HCT116 (cell line): ENCODE measurements at regions not wholly inside any gene's neighbourhood (a gene's known extent, or its start where the extent isn't known, plus 50 kb on each side); places are given as distances from the start of the nearest gene placed in this dataset.

Experiments
- ATAC-seq: fragments of 200-7000 bp; cut with Tn5 transposase; 2 replicates; pipeline ENCODE4 v1.9.1; 2020; ENCODE audit warnings: mild to moderate bottlenecking, moderate library complexity
- BruUV-seq: library from RNA; stranded (reverse); fragments of 400-500 nt; replicated peaks from 2 replicates; lab custom pipeline; 2021; lab: Mats Ljungman, UMichigan
- CTCF ChIA-PET: fragments of 300-600 bp; sonication (Branson Sonifier 250); formaldehyde crosslinking; loops from one replicate; lab custom pipeline; 2021; ENCODE audit warnings: antibody characterized with exemption; lab: Charles Lee
- POLR2A ChIA-PET: fragments of 300-600, 350-600 bp; sonication (Branson Sonifier 250); formaldehyde crosslinking; loops from one replicate; lab custom pipeline; 2021; ENCODE audit warnings: antibody characterized with exemption; lab: Charles Lee
- RAD21 ChIA-PET, 2 experiments: fragments of 300-600 bp; sonication (Branson Sonifier 250); formaldehyde crosslinking; loops; one replicate each; lab custom pipeline; 2023; ENCODE audit warnings: low total read pairs in 2 of 2; ENCODE audit not compliant: uncharacterized antibody in 2 of 2, unreplicated experiment in 2 of 2, low non-redundant PET in 1 of 2; lab: Charles Lee
- DNase-seq: peaks from one replicate; pipeline ENCODE4 v3.0.0-alpha.2; 2010; ENCODE audit warnings: low read depth, low spot score
- H2AFZ ChIP-seq: fragments of 200-600 bp; shearing (Covaris generic), sonication (generic); 2 replicates; pipeline ENCODE4 v1.6.1; 2017; ENCODE audit warnings: low read depth, mixed run types, mixed read lengths, antibody characterized with exemption, low read length; ENCODE audit not compliant: poor library complexity, severe bottlenecking
- H3K27ac ChIP-seq: 2 replicates; pipeline ENCODE4 v1.5.1; 2012; ENCODE audit warnings: low read depth, low read length
- H3K27me3 ChIP-seq: fragments of 200-600 bp; sonication (generic); 2 replicates; pipeline ENCODE4 v1.6.1; 2016; ENCODE audit warnings: mixed run types, low read length, mixed read lengths; ENCODE audit not compliant: insufficient read depth
- H3K36me3 ChIP-seq, 2 experiments: fragments of 200-500 bp in 1 of 2; fragments of 200-600 bp in 1 of 2; sonication (Bioruptor generic) in 1 of 2; sonication (generic) in 1 of 2; 2 replicates each; pipeline versions ENCODE4 v1.5.1 to v1.6.1; 2014 to 2016; ENCODE audit warnings: low read length in 2 of 2, inconsistent platforms in 1 of 2, mixed read lengths in 1 of 2, mixed run types in 1 of 2; ENCODE audit not compliant: insufficient read depth in 2 of 2, control insufficient read depth in 1 of 2
- H3K4me1 ChIP-seq, 2 experiments: fragments of 200-600 bp in 1 of 2; sonication (generic) in 1 of 2; 2 replicates each; pipeline versions ENCODE4 v1.5.1 to v1.6.1; 2012 to 2017; ENCODE audit warnings: low read length in 2 of 2, inconsistent platforms in 1 of 2, mild to moderate bottlenecking in 1 of 2, mixed read lengths in 1 of 2, mixed run types in 1 of 2, moderate library complexity in 1 of 2; ENCODE audit not compliant: insufficient read depth in 2 of 2, control insufficient read depth in 1 of 2
- H3K4me2 ChIP-seq: fragments of 200-600 bp; sonication (generic); 2 replicates; pipeline ENCODE4 v1.6.1; 2017; ENCODE audit warnings: mixed run types, low read length, mixed read lengths
- H3K4me3 ChIP-seq, 2 experiments: fragments of 200-600 bp in 1 of 2; sonication (generic) in 1 of 2; replicated peaks in 1 of 2; 2 replicates each; pipeline ENCODE4 v1.5.1; 2011 to 2016; ENCODE audit warnings: low read length in 2 of 2, control low read depth in 1 of 2, low read depth in 1 of 2, mild to moderate bottlenecking in 1 of 2, mixed read lengths in 1 of 2, mixed run types in 1 of 2
- H3K79me2 ChIP-seq: fragments of 200-600 bp; sonication (generic); 2 replicates; pipeline ENCODE4 v1.6.1; 2017; ENCODE audit warnings: mild to moderate bottlenecking, mixed run types, low read length, moderate library complexity, mixed read lengths; ENCODE audit not compliant: insufficient read depth
- H3K9ac ChIP-seq: fragments of 200-600 bp; sonication (generic); 2 replicates; pipeline ENCODE4 v1.6.1; 2016; ENCODE audit warnings: low read length, mixed read lengths
- H3K9me2 ChIP-seq: fragments of 200-600 bp; sonication (generic), shearing (Covaris generic); 2 replicates; pipeline ENCODE4 v1.6.1; 2017; ENCODE audit warnings: mixed run types, mild to moderate bottlenecking, moderate library complexity; ENCODE audit not compliant: insufficient read depth
- H3K9me3 ChIP-seq, 2 experiments: fragments of 200-500 bp in 1 of 2; fragments of 200-600 bp in 1 of 2; sonication (Bioruptor generic) in 1 of 2; sonication (generic) in 1 of 2; 2 replicates each; pipeline ENCODE4 v1.6.1; 2014 to 2017; ENCODE audit warnings: low read length in 2 of 2, mixed read lengths in 2 of 2, inconsistent platforms in 1 of 2, low read depth in 1 of 2, mild to moderate bottlenecking in 1 of 2, mixed run types in 1 of 2, moderate library complexity in 1 of 2; ENCODE audit not compliant: control insufficient read depth in 1 of 2, insufficient read depth in 1 of 2
- H4K20me1 ChIP-seq: fragments of 200-600 bp; sonication (generic), shearing (Covaris generic); 2 replicates; pipeline ENCODE4 v1.6.1; 2017; ENCODE audit warnings: mixed run types, mild to moderate bottlenecking, moderate library complexity; ENCODE audit not compliant: insufficient read depth
- ATF3 ChIP-seq: IDR thresholded peaks from 2 replicates; pipeline ENCODE4 v1.6.1; 2012
- CBX3 ChIP-seq: IDR thresholded peaks from 2 replicates; pipeline ENCODE4 v1.6.1; 2012; ENCODE audit warnings: low read depth
- CEBPB ChIP-seq: IDR thresholded peaks from 2 replicates; pipeline ENCODE4 v1.6.1; 2012; ENCODE audit warnings: low read depth
- ELF1 ChIP-seq: IDR thresholded peaks from 2 replicates; pipeline ENCODE4 v1.6.1; 2012; ENCODE audit warnings: low read depth, borderline replicate concordance
- EZH2phosphoT487 ChIP-seq: fragments of 200-600 bp; IDR thresholded peaks from 2 replicates; pipeline ENCODE4 v1.6.1; 2018; ENCODE audit warnings: antibody characterized with exemption, borderline replicate concordance
- POLR2AphosphoS5 ChIP-seq: IDR thresholded peaks from 2 replicates; pipeline ENCODE4 v1.6.1; 2011; ENCODE audit warnings: mild to moderate bottlenecking, low read depth, low read length, moderate library complexity
- intact Hi-C: fragments of 100-400 bp; cut with micrococcal nuclease; formaldehyde crosslinking; loops from 2 replicates; pipeline ENCODE4 v1.10.0; 2022
- TF ChIP-seq, protein P1 (sequence below): IDR thresholded peaks from 2 replicates; pipeline ENCODE4 v1.6.1; 2012; ENCODE audit warnings: low read depth
- TF ChIP-seq, protein P2 (sequence below), 3 experiments: fragments of 200-600 bp in 1 of 3; sonication (generic) in 1 of 3; IDR thresholded peaks in 2 of 3; conservative IDR thresholded peaks in 1 of 3; 2 replicates each; pipeline ENCODE4 v1.5.1; 2012 to 2017; ENCODE audit warnings: low read depth in 2 of 3, low read length in 2 of 3, antibody characterized with exemption in 1 of 3, borderline replicate concordance in 1 of 3, control low read depth in 1 of 3, mild to moderate bottlenecking in 1 of 3, mixed read lengths in 1 of 3, mixed run types in 1 of 3, moderate library complexity in 1 of 3; ENCODE audit not compliant: insufficient read depth in 1 of 3

DNA sequence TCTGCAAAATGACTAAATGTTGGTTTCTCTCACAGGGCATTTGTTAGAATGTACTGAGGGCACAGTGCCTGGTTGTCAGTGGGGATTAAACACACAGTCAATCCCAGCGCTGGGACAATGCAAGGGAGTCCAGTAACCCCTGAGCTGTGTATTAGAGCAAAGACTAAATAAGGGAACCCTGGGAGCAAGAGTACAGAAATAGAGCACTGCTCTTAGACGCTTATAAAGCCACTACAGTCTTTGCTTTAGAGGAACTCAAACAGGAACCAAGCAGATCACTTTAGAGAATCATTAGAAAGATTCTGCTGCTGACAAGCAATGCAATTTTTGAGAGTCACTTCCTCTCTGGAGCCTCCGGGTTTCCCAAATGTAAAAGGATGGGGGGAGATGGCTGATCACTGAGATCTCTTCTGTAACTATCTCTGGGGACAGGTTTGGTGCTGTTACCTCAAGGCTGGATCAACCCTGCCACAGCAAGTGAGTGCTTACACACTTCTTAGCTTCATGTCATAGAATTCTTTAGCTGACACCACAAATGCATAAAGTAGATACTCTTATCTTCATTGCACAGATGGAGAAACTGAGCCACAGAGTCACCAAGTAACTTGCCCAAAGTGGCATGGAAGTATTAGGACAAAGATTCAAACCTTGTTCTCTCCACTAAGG is 137.8 kb upstream of the CPEB2 start:
- ATAC-seq, result no peak
- Histone ChIP-seq H3K4me2 (no peak overlapping the region), H2AFZ (no peak overlapping the region), H3K27me3 (no peaks in the 10 kb centered on the region), H3K27ac (no peak overlapping the region), H3K9me3 (no peaks in the 10 kb centered on the region), H3K79me2 (no peaks in the 10 kb centered on the region), H3K9ac (no peak overlapping the region), H3K36me3 (no peaks in the 10 kb centered on the region), H3K4me1 (no peaks in the 10 kb centered on the region), H4K20me1 (no peaks in the 10 kb centered on the region), H3K9me2 (no peaks in the 10 kb centered on the region), H3K4me3 (no peak overlapping the region)
- TF ChIP-seq EZH2phosphoT487 (no peak), POLR2AphosphoS5 (no peak), CEBPB (no peak), CBX3 (no peak), ATF3 (no peak)
- ChIA-PET CTCF (no interaction called here), POLR2A (no interaction called here), RAD21 (no interaction called here)
- BruUV-seq, result no TSS peak
- intact Hi-C loops, result no loop called here
- no peak for DNase-seq

DNA sequence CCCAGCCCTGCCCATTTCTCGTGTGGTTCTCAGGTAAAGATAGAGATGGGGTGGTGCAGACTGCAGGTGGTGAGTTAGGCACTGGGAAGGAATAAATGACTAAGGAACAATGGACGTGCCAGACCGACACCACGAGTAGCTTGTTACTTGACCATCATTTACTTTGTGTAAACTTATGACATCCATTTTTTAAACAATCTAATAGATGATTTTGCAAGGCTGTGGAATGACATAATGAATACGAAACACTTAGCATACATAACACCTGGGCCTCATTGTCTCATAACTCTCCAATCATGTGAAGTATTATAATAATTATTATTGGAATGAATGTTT is 137.3 kb upstream of the CPEB2 start:
- intact Hi-C loops, result no loop called here
- DNase-seq, result no peak
- Histone ChIP-seq H4K20me1 (no peaks in the 10 kb centered on the region), H3K36me3 (no peaks in the 10 kb centered on the region), H3K4me2 (no peak overlapping the region), H3K9me3 (no peaks in the 10 kb centered on the region), H3K9ac (no peak overlapping the region), H3K4me3 (no peak overlapping the region), H2AFZ (no peak overlapping the region), H3K4me1 (no peaks in the 10 kb centered on the region), H3K27ac (no peak overlapping the region), H3K27me3 (no peaks in the 10 kb centered on the region), H3K79me2 (no peaks in the 10 kb centered on the region), H3K9me2 (no peaks in the 10 kb centered on the region)
- BruUV-seq, result no TSS peak
- CTCF ChIA-PET, result no interaction called here
- RAD21 ChIA-PET, result no interaction called here
- POLR2A ChIA-PET, result no interaction called here
- TF ChIP-seq, protein P1, sequence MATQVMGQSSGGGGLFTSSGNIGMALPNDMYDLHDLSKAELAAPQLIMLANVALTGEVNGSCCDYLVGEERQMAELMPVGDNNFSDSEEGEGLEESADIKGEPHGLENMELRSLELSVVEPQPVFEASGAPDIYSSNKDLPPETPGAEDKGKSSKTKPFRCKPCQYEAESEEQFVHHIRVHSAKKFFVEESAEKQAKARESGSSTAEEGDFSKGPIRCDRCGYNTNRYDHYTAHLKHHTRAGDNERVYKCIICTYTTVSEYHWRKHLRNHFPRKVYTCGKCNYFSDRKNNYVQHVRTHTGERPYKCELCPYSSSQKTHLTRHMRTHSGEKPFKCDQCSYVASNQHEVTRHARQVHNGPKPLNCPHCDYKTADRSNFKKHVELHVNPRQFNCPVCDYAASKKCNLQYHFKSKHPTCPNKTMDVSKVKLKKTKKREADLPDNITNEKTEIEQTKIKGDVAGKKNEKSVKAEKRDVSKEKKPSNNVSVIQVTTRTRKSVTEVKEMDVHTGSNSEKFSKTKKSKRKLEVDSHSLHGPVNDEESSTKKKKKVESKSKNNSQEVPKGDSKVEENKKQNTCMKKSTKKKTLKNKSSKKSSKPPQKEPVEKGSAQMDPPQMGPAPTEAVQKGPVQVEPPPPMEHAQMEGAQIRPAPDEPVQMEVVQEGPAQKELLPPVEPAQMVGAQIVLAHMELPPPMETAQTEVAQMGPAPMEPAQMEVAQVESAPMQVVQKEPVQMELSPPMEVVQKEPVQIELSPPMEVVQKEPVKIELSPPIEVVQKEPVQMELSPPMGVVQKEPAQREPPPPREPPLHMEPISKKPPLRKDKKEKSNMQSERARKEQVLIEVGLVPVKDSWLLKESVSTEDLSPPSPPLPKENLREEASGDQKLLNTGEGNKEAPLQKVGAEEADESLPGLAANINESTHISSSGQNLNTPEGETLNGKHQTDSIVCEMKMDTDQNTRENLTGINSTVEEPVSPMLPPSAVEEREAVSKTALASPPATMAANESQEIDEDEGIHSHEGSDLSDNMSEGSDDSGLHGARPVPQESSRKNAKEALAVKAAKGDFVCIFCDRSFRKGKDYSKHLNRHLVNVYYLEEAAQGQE, result no peak
- TF ChIP-seq, protein P2, sequence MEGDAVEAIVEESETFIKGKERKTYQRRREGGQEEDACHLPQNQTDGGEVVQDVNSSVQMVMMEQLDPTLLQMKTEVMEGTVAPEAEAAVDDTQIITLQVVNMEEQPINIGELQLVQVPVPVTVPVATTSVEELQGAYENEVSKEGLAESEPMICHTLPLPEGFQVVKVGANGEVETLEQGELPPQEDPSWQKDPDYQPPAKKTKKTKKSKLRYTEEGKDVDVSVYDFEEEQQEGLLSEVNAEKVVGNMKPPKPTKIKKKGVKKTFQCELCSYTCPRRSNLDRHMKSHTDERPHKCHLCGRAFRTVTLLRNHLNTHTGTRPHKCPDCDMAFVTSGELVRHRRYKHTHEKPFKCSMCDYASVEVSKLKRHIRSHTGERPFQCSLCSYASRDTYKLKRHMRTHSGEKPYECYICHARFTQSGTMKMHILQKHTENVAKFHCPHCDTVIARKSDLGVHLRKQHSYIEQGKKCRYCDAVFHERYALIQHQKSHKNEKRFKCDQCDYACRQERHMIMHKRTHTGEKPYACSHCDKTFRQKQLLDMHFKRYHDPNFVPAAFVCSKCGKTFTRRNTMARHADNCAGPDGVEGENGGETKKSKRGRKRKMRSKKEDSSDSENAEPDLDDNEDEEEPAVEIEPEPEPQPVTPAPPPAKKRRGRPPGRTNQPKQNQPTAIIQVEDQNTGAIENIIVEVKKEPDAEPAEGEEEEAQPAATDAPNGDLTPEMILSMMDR (IDR thresholded peaks at IDR 0.05 in 2 of 3, conservative IDR thresholded peaks at IDR 0.05 in 1 of 3; ENCODE audit: borderline replicate concordance in 1 of 3, insufficient read depth in 1 of 3, low read depth in 2 of 3, low read length in 2 of 3), result no peak
- no peak for TF ChIP-seq ELF1
- ATAC-seq, result no peak
